Inflammatory macrophage treated with lipopolysaccharide for 1 hour (primary cell): ENCODE measurements at regions not wholly inside any gene's neighbourhood (a gene's known extent, or its start where the extent isn't known, plus 50 kb on each side); places are given as distances from the start of the nearest gene placed in this dataset.
"Not testable (repeated sequence)": the region's sequence is repeated elsewhere in the genome, so short reads cannot be mapped to it uniquely, and the experiment has no call there.

Experiments used
- DNase-seq, 2 donors: peaks; one replicate each; pipeline ENCODE4 v3.0.0-alpha.2; 2020 to 2022

- DNase-seq: peak; percentile 34 to 81
Observed at GRCh38 chr12:8396225-8397071, 59.3 kb upstream of the CLEC6A start.

- DNase-seq: not testable (repeated sequence)
Observed at GRCh38 chr12:8397378-8397777, 58.4 kb upstream of the CLEC6A start.

GRCh38 chr12:8399496-8400034, 56.2 kb upstream of the CLEC6A start:
- DNase-seq: not testable (repeated sequence)

GRCh38 chr12:8403834-8404233, 51.9 kb upstream of the CLEC6A start:
- DNase-seq: not testable (repeated sequence)

- not testable (repeated sequence) for DNase-seq
Observed at GRCh38 chr12:8404341-8404740, 51.4 kb upstream of the CLEC6A start.
